Mesenchymal stem cell (in vitro differentiated cells and primary cell): ENCODE measurements at regions not wholly inside any gene's neighbourhood (a gene's known extent, or its start where the extent isn't known, plus 50 kb on each side); places are given as distances from the start of the nearest gene placed in this dataset. TPM values are rescaled to one million over a fixed set of nuclear protein-coding genes. Genes with fewer than 3 reads are reported as not detected.
A peak's percentile ranks its signal among the peaks of the same experiment; 100 is the strongest.

ENCODE experiments used
- DNase-seq: peaks from one replicate; pipeline ENCODE4 v3.0.0-alpha.2; 2013
- H2AFZ ChIP-seq: one replicate; pipeline ENCODE4 v1.6.1; 2013; ENCODE audit warnings: low read depth, mild to moderate bottlenecking, control low read depth, inconsistent platforms, low read length, moderate library complexity
- H2AK5ac ChIP-seq: 2 replicates; pipeline ENCODE4 v1.6.1; 2013; ENCODE audit warnings: low read length, moderate library complexity, mild to moderate bottlenecking, inconsistent platforms; ENCODE audit not compliant: severe bottlenecking
- H2BK120ac ChIP-seq: one replicate; pipeline ENCODE4 v1.6.1; 2013; ENCODE audit warnings: low read depth, mild to moderate bottlenecking, inconsistent platforms, low read length, moderate library complexity
- H2BK12ac ChIP-seq, 2 experiments: one replicate each; pipeline ENCODE4 v1.6.1; 2013; ENCODE audit warnings: inconsistent platforms in 2 of 2, low read length in 2 of 2, mild to moderate bottlenecking in 2 of 2, moderate library complexity in 2 of 2, control low read depth in 1 of 2
- H2BK15ac ChIP-seq: one replicate; pipeline ENCODE4 v1.6.1; 2013; ENCODE audit warnings: mild to moderate bottlenecking, low read depth, inconsistent platforms; ENCODE audit not compliant: poor library complexity, severe bottlenecking
- H2BK5ac ChIP-seq: 2 replicates; pipeline ENCODE4 v1.6.1; 2013; ENCODE audit warnings: low read depth, mild to moderate bottlenecking, low read length, control low read depth, inconsistent platforms; ENCODE audit not compliant: poor library complexity, severe bottlenecking
- H3K14ac ChIP-seq, 2 experiments: one replicate each; pipeline ENCODE4 v1.6.1; 2013; ENCODE audit warnings: inconsistent platforms in 2 of 2, low read length in 2 of 2, control low read depth in 1 of 2, mild to moderate bottlenecking in 1 of 2, moderate library complexity in 1 of 2
- H3K18ac ChIP-seq, 2 experiments: one replicate each; pipeline ENCODE4 v1.6.1; 2013; ENCODE audit warnings: inconsistent platforms in 2 of 2, low read length in 2 of 2, control low read depth in 1 of 2, low read depth in 1 of 2, mild to moderate bottlenecking in 1 of 2
- H3K23ac ChIP-seq, 2 experiments: one replicate each; pipeline ENCODE4 v1.6.1; 2013; ENCODE audit warnings: inconsistent platforms in 2 of 2, low read length in 2 of 2, mild to moderate bottlenecking in 2 of 2, moderate library complexity in 2 of 2, control low read depth in 1 of 2
- H3K27ac ChIP-seq: 2 replicates; pipeline ENCODE4 v1.5.1; 2013; ENCODE audit warnings: mild to moderate bottlenecking, moderate library complexity, low read length, control low read depth, inconsistent platforms; ENCODE audit not compliant: poor library complexity, severe bottlenecking
- H3K27me3 ChIP-seq, 2 experiments: 2 replicates each; pipeline versions ENCODE4 v1.6.1 to v1.7.0; 2013; ENCODE audit warnings: low read length in 2 of 2, mild to moderate bottlenecking in 2 of 2, moderate library complexity in 2 of 2, control low read depth in 1 of 2, inconsistent platforms in 1 of 2; ENCODE audit not compliant: control insufficient read depth in 1 of 2, insufficient read depth in 1 of 2
- H3K36me3 ChIP-seq, 2 experiments: 2 replicates each; pipeline versions ENCODE4 v1.6.1 to v1.7.0; 2013; ENCODE audit warnings: low read length in 2 of 2, control low read depth in 1 of 2, inconsistent platforms in 1 of 2, low read depth in 1 of 2, mild to moderate bottlenecking in 1 of 2; ENCODE audit not compliant: insufficient read depth in 2 of 2, control insufficient read depth in 1 of 2
- H3K4ac ChIP-seq, 2 experiments: one replicate each; pipeline ENCODE4 v1.6.1; 2013; ENCODE audit warnings: inconsistent platforms in 2 of 2, low read length in 2 of 2, mild to moderate bottlenecking in 2 of 2, moderate library complexity in 2 of 2, control low read depth in 1 of 2, low read depth in 1 of 2
- H3K4me1 ChIP-seq: 2 replicates; pipeline ENCODE4 v1.6.1; 2013; ENCODE audit warnings: low read depth, low read length, control low read depth; ENCODE audit not compliant: control insufficient read depth, insufficient read depth
- H3K4me2 ChIP-seq: 2 replicates; pipeline ENCODE4 v1.6.1; 2013; ENCODE audit warnings: low read length, mild to moderate bottlenecking, inconsistent platforms; ENCODE audit not compliant: poor library complexity, severe bottlenecking
- H3K4me3 ChIP-seq, 2 experiments: 2 replicates each; pipeline versions ENCODE4 v1.5.1 to v1.7.0; 2013; ENCODE audit warnings: low read length in 2 of 2, mild to moderate bottlenecking in 2 of 2, control low read depth in 1 of 2, low read depth in 1 of 2; ENCODE audit not compliant: insufficient read depth in 1 of 2
- H3K79me1 ChIP-seq: replicated peaks from 2 replicates; pipeline ENCODE4 v1.6.1; 2013; ENCODE audit warnings: mild to moderate bottlenecking, control low read depth, low read length, inconsistent platforms; ENCODE audit not compliant: poor library complexity, severe bottlenecking
- H3K9ac ChIP-seq: 2 replicates; pipeline ENCODE4 v1.7.0; 2013; ENCODE audit warnings: mild to moderate bottlenecking, low read length, moderate library complexity
- H3K9me3 ChIP-seq: 2 replicates; pipeline ENCODE4 v1.7.0; 2013; ENCODE audit warnings: mild to moderate bottlenecking, low read length; ENCODE audit not compliant: control insufficient read depth
- H4K8ac ChIP-seq: one replicate; pipeline ENCODE4 v1.6.1; 2013; ENCODE audit warnings: inconsistent platforms, mild to moderate bottlenecking, low read length, moderate library complexity
- H4K91ac ChIP-seq: one replicate; pipeline ENCODE4 v1.6.1; 2013; ENCODE audit warnings: mild to moderate bottlenecking, low read length, inconsistent platforms
- WGBS: methylation state at CpG from one replicate; pipeline ENCODE4 v1.1.7; 2013; ENCODE audit warnings: mixed read lengths; 5-methylcytosine and 5-hydroxymethylcytosine counted together
- small RNA-seq: library from polyadenylated mRNA; stranded (forward); fragments of <200 nt; extraction: miRNeasy Mini kit (QIAGEN cat#:217004); gene quantifications from one replicate; pipeline ENCODE3, GENCODE V24; 2013; ENCODE audit warnings: low read depth

DNA sequence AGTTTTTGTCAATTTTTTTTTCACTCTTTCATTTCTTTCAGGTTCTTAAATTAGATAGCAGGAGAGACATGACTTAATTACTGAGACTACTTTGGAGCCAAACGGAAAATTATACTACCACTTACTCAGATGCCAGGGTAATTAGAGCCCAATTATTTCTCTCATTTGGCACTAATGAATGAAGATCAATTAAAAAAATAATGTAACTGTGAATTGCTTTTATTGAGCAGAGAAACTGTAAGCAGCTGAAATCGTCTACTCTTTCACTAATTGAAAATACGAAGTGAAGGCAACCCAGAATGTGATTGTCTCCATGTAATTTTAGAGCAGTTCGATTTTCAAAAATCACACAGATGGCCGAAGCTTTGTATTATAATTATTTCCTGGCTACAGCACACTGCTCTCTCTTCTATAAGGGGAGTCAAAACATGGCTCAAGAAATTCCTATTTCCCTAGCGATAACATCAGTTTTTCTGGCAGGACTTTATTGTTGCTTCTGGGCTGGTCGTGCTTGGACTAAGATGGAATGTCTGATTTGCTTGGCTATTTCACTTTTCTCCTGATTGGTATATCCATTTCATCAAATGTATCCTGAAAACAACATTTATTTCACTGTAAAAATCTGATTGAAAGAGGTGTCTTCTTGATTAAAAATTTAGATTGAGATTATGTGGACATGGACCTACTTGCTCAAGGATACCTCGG, 55.8 kb upstream of the PDZRN3 start:
- H3K9me3 ChIP-seq: no peaks in the 10 kb centered on the region
- H2BK15ac ChIP-seq: no peak overlapping the region
- H3K9ac ChIP-seq: peak overlapping the region; percentile 43
- no peaks in the 10 kb centered on the region for H3K36me3 ChIP-seq
- peak overlapping the region in 1 of 2 experiments; percentile 7 for H3K4me3 ChIP-seq
- no peak overlapping the region for H3K4ac ChIP-seq
- no peak overlapping the region for H3K23ac ChIP-seq
- H2BK120ac ChIP-seq: no peak overlapping the region
- H3K27me3 ChIP-seq: no peaks in the 10 kb centered on the region
- H3K18ac ChIP-seq: no peak overlapping the region
- no peak overlapping the region for H2AFZ ChIP-seq
- H3K4me2 ChIP-seq: no peak overlapping the region
- H2BK12ac ChIP-seq: no peak overlapping the region
- no peak overlapping the region for H4K91ac ChIP-seq
- H3K4me1 ChIP-seq: no peaks in the 10 kb centered on the region
- no peak overlapping the region for H2AK5ac ChIP-seq
- no peak overlapping the region for H3K14ac ChIP-seq
- no peak overlapping the region for H4K8ac ChIP-seq
- H2BK5ac ChIP-seq: no peak overlapping the region
- no peak overlapping the region for H3K27ac ChIP-seq
- DNase-seq: no peak
- no peaks in the 10 kb centered on the region for H3K79me1 ChIP-seq
- WGBS: 99% methylated on average over 5 of the region's 8 CpGs

GRCh38 chr3:73677336-73678024, 52.7 kb upstream of the PDZRN3 start:
- Histone ChIP-seq H3K4me2 (no peak overlapping the region), H2AK5ac (no peak overlapping the region), H3K23ac (no peak overlapping the region), H4K8ac (no peak overlapping the region), H3K4me3 (no peak overlapping the region), H2BK5ac (no peak overlapping the region), H3K9me3 (no peaks in the 10 kb centered on the region), H3K27ac (no peak overlapping the region), H3K14ac (no peak overlapping the region), H3K4ac (no peak overlapping the region), H2AFZ (no peak overlapping the region), H3K18ac (no peak overlapping the region), H2BK120ac (no peak overlapping the region), H3K79me1 (no peaks in the 10 kb centered on the region), H2BK15ac (no peak overlapping the region), H3K9ac (no peak overlapping the region), H4K91ac (no peak overlapping the region), H3K36me3 (no peaks in the 10 kb centered on the region), H3K4me1 (no peaks in the 10 kb centered on the region), H2BK12ac (no peak overlapping the region), H3K27me3 (no peaks in the 10 kb centered on the region)
- 78% methylated on average over 7 of the region's 7 CpGs for WGBS
- DNase-seq: no peak

Small RNA genes in the stretch of these regions (small RNA-seq; reads per million reads assigned to genes)
- not detected for gene RF00017
